Sigmoid colon (tissue), 6 donors: ENCODE measurements at regions not wholly inside any gene's neighbourhood (a gene's known extent, or its start where the extent isn't known, plus 50 kb on each side); places are given as distances from the start of the nearest gene placed in this dataset.

Experiments used
- DNase-seq: peaks from one replicate; pipeline ENCODE4 v3.0.0-alpha.2; 2019
- H3K27ac ChIP-seq, 4 donors: fragments of 200-600 bp; sonication (generic); one replicate each; pipeline ENCODE4 v1.5.1; 2016 to 2019; ENCODE audit warnings: mild to moderate bottlenecking in 1 of 4
- H3K27me3 ChIP-seq, 3 donors: fragments of 200-600 bp; sonication (generic); one replicate each; pipeline ENCODE4 v1.5.1; 2019; ENCODE audit warnings: mild to moderate bottlenecking in 1 of 3
- H3K36me3 ChIP-seq, 4 donors: fragments of 200-600 bp; sonication (generic); one replicate each; pipeline ENCODE4 v1.5.1; 2016 to 2019
- H3K4me1 ChIP-seq, 4 donors: fragments of 200-600 bp; sonication (generic); one replicate each; pipeline ENCODE4 v1.5.1; 2017 to 2019
- H3K4me3 ChIP-seq, 4 donors: fragments of 200-600 bp; sonication (generic); one replicate each; pipeline ENCODE4 v1.5.1; 2017 to 2019; ENCODE audit warnings: mild to moderate bottlenecking in 2 of 4, moderate library complexity in 1 of 4
- H3K9me3 ChIP-seq, 4 donors: fragments of 200-600 bp in 3 of 4; sonication (generic) in 3 of 4; one replicate each; pipeline versions ENCODE4 v1.5.1 to v1.6.1; 2013 to 2019
- CTCF ChIP-seq, 4 experiments: fragments of 450-650 bp in 3 of 4; fragments of 200-600 bp in 1 of 4; IDR thresholded peaks; one replicate each; pipeline ENCODE4 v1.5.1; 2016 to 2019; ENCODE audit warnings: antibody characterized with exemption in 4 of 4, mild to moderate bottlenecking in 3 of 4, moderate library complexity in 2 of 4
- EP300 ChIP-seq, 4 donors: sonication (generic); formaldehyde crosslinking; IDR thresholded peaks; one replicate each; pipeline ENCODE4 v1.6.1; 2017; ENCODE audit warnings: antibody characterized with exemption in 4 of 4
- POLR2A ChIP-seq, 2 donors: fragments of 450-650 bp; IDR thresholded peaks; one replicate each; pipeline ENCODE4 v1.6.1; 2016; ENCODE audit warnings: antibody characterized with exemption in 2 of 2, mild to moderate bottlenecking in 2 of 2, moderate library complexity in 2 of 2
- POLR2AphosphoS5 ChIP-seq, 4 donors: sonication (generic); formaldehyde crosslinking; IDR thresholded peaks; one replicate each; pipeline ENCODE4 v1.6.1; 2017; ENCODE audit warnings: antibody characterized with exemption in 4 of 4
- WGBS, 2 donors: extraction: QIAGEN DNeasy Blood & Tissue Kit; methylation state at CpG; one replicate each; pipeline ENCODE4 v1.1.7; 2013; 5-methylcytosine and 5-hydroxymethylcytosine counted together
- intact Hi-C: fragments of 100-400 bp; cut with DNase I; formaldehyde crosslinking; loops from one replicate; pipeline ENCODE4 v1.15.1; 2023
- donor health status: healthy with polysubstance abuse.
- donor health status: healthy.

GRCh38 chr17:31598921-31599571 lies 207.6 kb downstream of the RAB11FIP4 start:
- Histone ChIP-seq H3K36me3 (no peaks in the 10 kb centered on the region), H3K4me1 (peaks cover 0 to 29% (median 22%) of the 10 kb centered on the region in 4 donors), H3K27me3 (no peaks in the 10 kb centered on the region), H3K9me3 (no peaks in the 10 kb centered on the region), H3K4me3 (no peak overlapping the region), H3K27ac (no peak overlapping the region)
- 44 to 68% methylated on average over 11 of the region's 11 CpGs for WGBS, 2 donors
- TF ChIP-seq CTCF (IDR thresholded peaks at IDR 0.05) (no peak), POLR2A (IDR thresholded peaks at IDR 0.05) (no peak), EP300 (IDR thresholded peaks at IDR 0.05) (no peak), POLR2AphosphoS5 (IDR thresholded peaks at IDR 0.05) (no peak)
- no peak for DNase-seq
- intact Hi-C loops = loop anchor here (5.0 kb wide), 1 partner anchor 37 kb away; no protein-coding TSS in a partner anchor

GRCh38 chr17:31598399-31598782 lies 206.9 kb downstream of the RAB11FIP4 start:
- Histone ChIP-seq H3K4me1 (peaks cover 0 to 36% (median 25%) of the 10 kb centered on the region in 4 donors), H3K27ac (no peak overlapping the region), H3K9me3 (no peaks in the 10 kb centered on the region), H3K36me3 (peaks cover 0 to 6% (median 2%) of the 10 kb centered on the region in 4 donors), H3K4me3 (no peak overlapping the region), H3K27me3 (no peaks in the 10 kb centered on the region)
- WGBS, 2 donors = 60 to 76% methylated on average over 4 of the region's 4 CpGs
- no peak for DNase-seq
- intact Hi-C loops = loop anchor here (5.0 kb wide), 1 partner anchor 36 kb away; no protein-coding TSS in a partner anchor
- no peak for TF ChIP-seq POLR2A (IDR thresholded peaks at IDR 0.05)
- no peak for TF ChIP-seq POLR2AphosphoS5 (IDR thresholded peaks at IDR 0.05)
- TF ChIP-seq CTCF (IDR thresholded peaks at IDR 0.05) = no peak
- TF ChIP-seq EP300 (IDR thresholded peaks at IDR 0.05) = no peak

GRCh38 chr17:31597646-31598398 lies 206.3 kb downstream of the RAB11FIP4 start:
- DNase-seq = no peak
- intact Hi-C loops = loop anchor here (5.0 kb wide), 1 partner anchor 36 kb away; no protein-coding TSS in a partner anchor

GRCh38 chr17:31596382-31597323 lies 205.2 kb downstream of the RAB11FIP4 start:
- TF ChIP-seq POLR2AphosphoS5 (IDR thresholded peaks at IDR 0.05) (peak; percentile 31 to 83 (median 50)), POLR2A (IDR thresholded peaks at IDR 0.05) (no peak), EP300 (IDR thresholded peaks at IDR 0.05) (peak in 1 of 4 donors; percentile 67)
- intact Hi-C loops = loop anchor here (5.0 kb wide), 1 partner anchor 34 kb away; no protein-coding TSS in a partner anchor
- Histone ChIP-seq H3K4me1 (peaks cover 0 to 41% (median 27%) of the 10 kb centered on the region in 4 donors), H3K36me3 (peaks cover 1 to 22% (median 5%) of the 10 kb centered on the region in 4 donors), H3K9me3 (no peaks in the 10 kb centered on the region), H3K27ac (peak overlapping the region; percentile 75 to 82 (median 80)), H3K27me3 (no peaks in the 10 kb centered on the region), H3K4me3 (no peak overlapping the region)
- WGBS, 2 donors = 56 to 84% methylated on average over 16 of the region's 16 CpGs
- peak; percentile 91 for DNase-seq

More at GRCh38 chr17:31597646-31598398, 206.3 kb downstream of the RAB11FIP4 start:
- peaks cover 0 to 11% (median 4%) of the 10 kb centered on the region in 4 donors for H3K36me3 ChIP-seq
- WGBS, 2 donors = 96% methylated on average over 10 of the region's 10 CpGs
- no peak overlapping the region for H3K4me3 ChIP-seq
- H3K9me3 ChIP-seq = no peaks in the 10 kb centered on the region
- no peaks in the 10 kb centered on the region for H3K27me3 ChIP-seq
- peaks cover 0 to 41% (median 27%) of the 10 kb centered on the region in 4 donors for H3K4me1 ChIP-seq
- TF ChIP-seq EP300 (IDR thresholded peaks at IDR 0.05) = no peak
- H3K27ac ChIP-seq = peak overlapping the region in 1 of 4 donors; percentile 82

- Histone ChIP-seq H3K4me3 (no peak overlapping the region), H3K36me3 (peaks cover 6 to 30% (median 9%) of the 10 kb centered on the region in 4 donors), H3K27ac (peak overlapping the region; percentile 75 to 82 (median 80)), H3K4me1 (peaks cover 0 to 41% (median 27%) of the 10 kb centered on the region in 4 donors), H3K9me3 (no peaks in the 10 kb centered on the region), H3K27me3 (no peaks in the 10 kb centered on the region)
- intact Hi-C loops = loop anchor here (5.0 kb wide), 1 partner anchor 34 kb away; no protein-coding TSS in a partner anchor
- 88 to 92% methylated on average over 10 of the region's 10 CpGs for WGBS, 2 donors
- no peak for DNase-seq
- TF ChIP-seq EP300 (IDR thresholded peaks at IDR 0.05) = no peak
Measured at GRCh38 chr17:31595666-31596381, 204.3 kb downstream of the RAB11FIP4 start.
